OCI-LY1 (cell line): ENCODE measurements at regions not wholly inside any gene's neighbourhood (a gene's known extent, or its start where the extent isn't known, plus 50 kb on each side); places are given as distances from the start of the nearest gene placed in this dataset.
"Not testable (repeated sequence)": the region's sequence is repeated elsewhere in the genome, so short reads cannot be mapped to it uniquely, and the experiment has no call there.

ENCODE experiments used
- EZH2 ChIP-seq: fragments of 200-600 bp; sonication (generic), shearing (Covaris generic); IDR thresholded peaks from 2 replicates; pipeline ENCODE4 v1.8.0; 2017; ENCODE audit warnings: borderline replicate concordance, mixed run types, mild to moderate bottlenecking, antibody characterized with exemption, low read length, moderate library complexity, mixed read lengths
- TF ChIP-seq, protein P1 (sequence below): fragments of 200-600 bp; sonication (generic), shearing (Covaris generic); IDR thresholded peaks from 2 replicates; pipeline ENCODE4 v1.5.1; 2017; ENCODE audit warnings: mild to moderate bottlenecking, antibody characterized with exemption, low read length, moderate library complexity, mixed read lengths

DNA sequence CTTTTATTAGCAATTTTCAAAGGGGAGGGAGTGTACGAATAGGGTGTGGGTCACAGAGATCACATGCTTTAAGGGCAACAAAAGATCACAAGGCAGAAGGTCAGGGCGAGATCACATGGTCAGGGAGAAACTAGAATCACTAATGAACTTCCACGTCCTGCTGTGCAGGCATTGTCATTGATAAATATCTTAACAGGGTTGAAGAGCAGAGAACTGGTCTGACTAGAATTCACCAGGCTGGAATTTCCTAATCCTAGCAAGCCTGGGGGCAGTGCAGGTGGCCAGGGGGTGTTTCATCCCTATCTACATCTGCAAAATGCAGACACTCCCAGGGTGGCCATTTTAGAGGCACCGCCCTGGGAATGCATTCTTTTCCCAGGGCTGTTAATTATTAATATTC is 101.2 kb upstream of the TMTC1 start:
- TF ChIP-seq, protein P1, sequence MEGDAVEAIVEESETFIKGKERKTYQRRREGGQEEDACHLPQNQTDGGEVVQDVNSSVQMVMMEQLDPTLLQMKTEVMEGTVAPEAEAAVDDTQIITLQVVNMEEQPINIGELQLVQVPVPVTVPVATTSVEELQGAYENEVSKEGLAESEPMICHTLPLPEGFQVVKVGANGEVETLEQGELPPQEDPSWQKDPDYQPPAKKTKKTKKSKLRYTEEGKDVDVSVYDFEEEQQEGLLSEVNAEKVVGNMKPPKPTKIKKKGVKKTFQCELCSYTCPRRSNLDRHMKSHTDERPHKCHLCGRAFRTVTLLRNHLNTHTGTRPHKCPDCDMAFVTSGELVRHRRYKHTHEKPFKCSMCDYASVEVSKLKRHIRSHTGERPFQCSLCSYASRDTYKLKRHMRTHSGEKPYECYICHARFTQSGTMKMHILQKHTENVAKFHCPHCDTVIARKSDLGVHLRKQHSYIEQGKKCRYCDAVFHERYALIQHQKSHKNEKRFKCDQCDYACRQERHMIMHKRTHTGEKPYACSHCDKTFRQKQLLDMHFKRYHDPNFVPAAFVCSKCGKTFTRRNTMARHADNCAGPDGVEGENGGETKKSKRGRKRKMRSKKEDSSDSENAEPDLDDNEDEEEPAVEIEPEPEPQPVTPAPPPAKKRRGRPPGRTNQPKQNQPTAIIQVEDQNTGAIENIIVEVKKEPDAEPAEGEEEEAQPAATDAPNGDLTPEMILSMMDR: not testable (repeated sequence)
- not testable (repeated sequence) for TF ChIP-seq EZH2
